ENCODE measurements at regions not wholly inside any gene's neighbourhood (a gene's known extent, or its start where the extent isn't known, plus 50 kb on each side); places are given as distances from the start of the nearest gene placed in this dataset.

DNA sequence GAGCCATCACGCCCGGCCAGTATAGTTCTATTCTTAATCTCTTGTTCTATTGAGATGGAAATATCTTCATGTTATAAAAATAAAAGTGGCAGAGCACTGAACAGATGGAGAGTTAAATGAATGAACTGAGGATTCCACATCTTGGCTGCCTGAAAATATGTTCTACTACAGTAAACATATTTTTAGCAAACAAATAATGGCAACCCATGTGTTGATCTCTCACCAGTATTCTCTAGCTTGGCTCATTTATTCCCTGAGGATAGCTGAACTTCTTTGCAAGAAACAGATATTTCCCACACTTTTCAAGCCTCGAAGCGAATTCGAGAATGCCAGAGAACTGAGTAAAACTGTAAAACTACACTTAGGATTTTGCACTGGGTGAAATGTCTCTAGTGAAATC, 58.9 kb downstream of the DIRAS3 start:
- TF ChIP-seq, protein P1, sequence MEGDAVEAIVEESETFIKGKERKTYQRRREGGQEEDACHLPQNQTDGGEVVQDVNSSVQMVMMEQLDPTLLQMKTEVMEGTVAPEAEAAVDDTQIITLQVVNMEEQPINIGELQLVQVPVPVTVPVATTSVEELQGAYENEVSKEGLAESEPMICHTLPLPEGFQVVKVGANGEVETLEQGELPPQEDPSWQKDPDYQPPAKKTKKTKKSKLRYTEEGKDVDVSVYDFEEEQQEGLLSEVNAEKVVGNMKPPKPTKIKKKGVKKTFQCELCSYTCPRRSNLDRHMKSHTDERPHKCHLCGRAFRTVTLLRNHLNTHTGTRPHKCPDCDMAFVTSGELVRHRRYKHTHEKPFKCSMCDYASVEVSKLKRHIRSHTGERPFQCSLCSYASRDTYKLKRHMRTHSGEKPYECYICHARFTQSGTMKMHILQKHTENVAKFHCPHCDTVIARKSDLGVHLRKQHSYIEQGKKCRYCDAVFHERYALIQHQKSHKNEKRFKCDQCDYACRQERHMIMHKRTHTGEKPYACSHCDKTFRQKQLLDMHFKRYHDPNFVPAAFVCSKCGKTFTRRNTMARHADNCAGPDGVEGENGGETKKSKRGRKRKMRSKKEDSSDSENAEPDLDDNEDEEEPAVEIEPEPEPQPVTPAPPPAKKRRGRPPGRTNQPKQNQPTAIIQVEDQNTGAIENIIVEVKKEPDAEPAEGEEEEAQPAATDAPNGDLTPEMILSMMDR (IDR thresholded peaks at IDR 0.05; ENCODE audit: insufficient read depth, low read depth, low read length, missing control alignments): no peak
- DNase-seq (ENCODE audit: low read depth): no peak
- no peak overlapping the region for H3K4me3 ChIP-seq (ENCODE audit: low read depth, low read length)

DNA sequence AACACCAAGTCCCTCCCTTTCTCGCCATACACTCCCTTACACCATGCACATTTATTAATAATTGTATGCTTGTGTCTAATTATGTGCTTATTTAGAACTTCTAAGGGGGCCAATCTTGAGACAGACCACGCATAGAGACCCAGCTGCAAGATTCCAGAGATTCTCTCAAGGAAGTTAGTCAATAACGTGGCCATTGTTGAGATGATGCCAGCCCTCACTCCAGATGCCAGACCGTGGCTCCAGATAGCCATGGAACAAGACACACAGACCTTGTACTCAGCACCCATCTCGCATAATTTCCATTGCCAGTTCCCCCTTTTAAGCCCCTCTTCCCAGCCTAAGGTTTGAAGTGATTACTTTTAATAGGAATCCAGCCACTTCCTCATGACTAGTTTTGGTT, 62.4 kb downstream of the DIRAS3 start:
- H3K4me3 ChIP-seq (ENCODE audit: low read depth, low read length): no peak overlapping the region
- TF ChIP-seq, protein P1 (IDR thresholded peaks at IDR 0.05; ENCODE audit: insufficient read depth, low read depth, low read length, missing control alignments): no peak
- no peak for DNase-seq (ENCODE audit: low read depth)

DNA sequence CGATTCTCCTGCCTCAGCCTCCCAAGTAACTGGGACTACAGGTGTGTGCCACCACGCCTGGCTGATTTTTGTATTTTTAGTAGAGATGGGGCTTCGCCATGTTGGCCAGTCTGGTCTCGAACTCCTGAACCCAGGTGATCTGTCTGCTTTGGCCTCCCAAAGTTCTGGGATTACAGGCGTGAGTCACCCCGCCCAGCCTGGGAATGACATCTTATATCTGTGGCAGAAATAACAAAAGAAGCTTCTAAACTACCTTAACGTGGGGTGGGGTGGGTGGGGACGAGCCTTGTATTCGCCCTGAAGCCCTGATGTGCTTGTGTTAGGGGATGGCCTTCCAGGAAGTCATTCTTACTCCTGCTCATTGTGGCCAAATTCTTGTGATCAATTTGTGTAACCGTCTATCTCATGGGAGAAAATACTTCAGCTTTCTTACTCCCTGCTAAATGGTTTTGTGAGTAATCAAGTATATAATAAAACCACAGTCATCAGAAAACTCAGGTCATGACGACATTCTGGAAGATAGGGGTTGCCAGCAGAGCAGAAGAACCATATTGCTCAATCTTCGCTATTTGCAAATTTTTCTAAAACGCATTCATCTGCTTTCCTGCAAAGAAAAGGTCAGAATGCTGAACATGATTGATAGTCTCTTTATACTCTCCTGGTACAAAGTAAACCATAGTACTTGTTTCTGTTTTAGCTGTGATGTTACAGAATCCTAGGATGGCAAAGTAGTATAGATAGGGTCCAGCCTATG, 63.2 kb downstream of the DIRAS3 start:
- no peak overlapping the region for H3K4me3 ChIP-seq (ENCODE audit: low read depth, low read length)
- DNase-seq (ENCODE audit: low read depth): no peak
- TF ChIP-seq, protein P1 (IDR thresholded peaks at IDR 0.05; ENCODE audit: insufficient read depth, low read depth, low read length, missing control alignments): no peak

DNA sequence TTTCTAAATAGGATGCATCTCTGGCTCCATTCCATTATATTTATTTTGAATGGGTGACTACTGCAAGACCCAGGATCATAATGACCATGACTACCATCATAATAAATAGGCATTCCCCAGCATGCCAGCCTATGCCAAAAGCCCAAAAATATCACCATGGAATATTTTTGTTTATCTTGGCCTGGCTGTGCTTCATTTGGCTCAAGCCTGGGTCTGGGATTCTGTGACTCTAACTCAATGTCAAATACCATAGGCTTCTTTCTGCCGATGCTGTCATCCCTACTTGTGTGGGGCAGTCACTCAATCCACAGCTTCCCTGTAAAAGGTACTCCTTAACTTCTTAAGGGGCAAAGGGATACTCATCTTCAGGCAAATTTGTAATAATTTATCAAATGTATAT, 66.6 kb downstream of the DIRAS3 start:
- no peak overlapping the region for H3K4me3 ChIP-seq (ENCODE audit: low read depth, low read length)
- DNase-seq (ENCODE audit: low read depth): no peak
- TF ChIP-seq, protein P1 (IDR thresholded peaks at IDR 0.05; ENCODE audit: insufficient read depth, low read depth, low read length, missing control alignments): no peak

DNA sequence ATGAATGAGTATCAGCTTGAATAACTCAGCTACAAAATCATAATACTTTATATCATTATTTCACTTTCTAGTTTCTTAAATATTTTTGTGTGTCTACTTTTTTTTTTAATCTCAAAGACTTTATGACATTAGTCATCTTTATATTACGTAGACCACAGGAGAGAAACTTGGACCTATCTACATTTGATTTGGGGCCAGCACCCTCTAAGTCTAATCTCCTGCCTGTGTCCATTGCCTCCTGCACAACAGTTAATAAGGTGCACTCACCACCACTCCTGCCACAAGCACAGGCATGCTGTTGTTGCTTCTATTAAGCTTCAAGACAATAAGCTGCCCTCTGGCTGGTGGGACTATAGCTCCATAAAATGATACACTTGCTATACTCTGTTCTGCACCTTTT, 70.4 kb downstream of the DIRAS3 start:
- TF ChIP-seq, protein P1 (IDR thresholded peaks at IDR 0.05; ENCODE audit: insufficient read depth, low read depth, low read length, missing control alignments): no peak
- DNase-seq (ENCODE audit: low read depth): no peak
- H3K4me3 ChIP-seq (ENCODE audit: low read depth, low read length): no peak overlapping the region

DNA sequence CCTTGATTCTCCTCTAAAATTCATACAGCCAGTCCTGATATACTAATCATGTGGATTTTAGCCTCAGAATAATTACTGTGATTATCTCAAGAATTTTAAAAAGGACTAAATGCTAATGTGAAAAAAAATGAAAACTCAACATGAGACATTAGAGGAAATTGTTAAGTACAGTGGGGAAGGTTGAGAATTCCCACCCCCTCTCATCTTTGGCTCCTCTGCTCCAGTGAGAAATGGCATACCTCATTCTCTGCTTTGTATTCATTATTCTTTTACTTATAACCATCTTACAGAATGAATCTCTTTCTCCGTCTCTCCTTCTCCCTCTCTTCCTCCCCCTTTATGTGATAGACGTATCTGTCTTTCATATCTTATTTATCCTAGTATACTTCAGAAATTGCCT, 70.9 kb downstream of the DIRAS3 start:
- TF ChIP-seq, protein P1 (IDR thresholded peaks at IDR 0.05; ENCODE audit: insufficient read depth, low read depth, low read length, missing control alignments): no peak
- DNase-seq (ENCODE audit: low read depth): no peak
- no peak overlapping the region for H3K4me3 ChIP-seq (ENCODE audit: low read depth, low read length)

All from GM12865 (cell line).